H9 (cell line): ENCODE measurements at regions not wholly inside any gene's neighbourhood (a gene's known extent, or its start where the extent isn't known, plus 50 kb on each side); places are given as distances from the start of the nearest gene placed in this dataset.

Source experiments
- DNase-seq: peaks from one replicate; pipeline ENCODE4 v3.0.0-alpha.2; 2017
- H2AFZ ChIP-seq: one replicate; pipeline ENCODE4 v1.6.1; 2013; ENCODE audit warnings: mild to moderate bottlenecking, low read length, control low read depth, moderate library complexity
- H2AK5ac ChIP-seq: 2 replicates; pipeline ENCODE4 v1.6.1; 2013; ENCODE audit warnings: low read length, control low read depth, mixed read lengths; ENCODE audit not compliant: insufficient read length
- H2BK120ac ChIP-seq: one replicate; pipeline ENCODE4 v1.6.1; 2013; ENCODE audit warnings: low read depth, mild to moderate bottlenecking, low read length, control low read depth, inconsistent platforms; ENCODE audit not compliant: poor library complexity, severe bottlenecking
- H2BK12ac ChIP-seq: 2 replicates; pipeline ENCODE4 v1.6.1; 2013; ENCODE audit warnings: low read length, control low read depth, mixed read lengths, low read depth; ENCODE audit not compliant: insufficient read length
- H2BK15ac ChIP-seq: 2 replicates; pipeline ENCODE4 v1.6.1; 2013; ENCODE audit warnings: low read depth, low read length, control low read depth
- H2BK20ac ChIP-seq: one replicate; pipeline ENCODE4 v1.6.1; 2013; ENCODE audit warnings: low read depth, mild to moderate bottlenecking, low read length, control low read depth, inconsistent platforms; ENCODE audit not compliant: poor library complexity, severe bottlenecking
- H2BK5ac ChIP-seq: 2 replicates; pipeline ENCODE4 v1.6.1; 2013; ENCODE audit warnings: low read length, control low read depth, mixed read lengths; ENCODE audit not compliant: insufficient read length
- H3K14ac ChIP-seq: 2 replicates; pipeline ENCODE4 v1.6.1; 2013; ENCODE audit warnings: low read length, control low read depth; ENCODE audit not compliant: insufficient read depth
- H3K18ac ChIP-seq: 2 replicates; pipeline ENCODE4 v1.6.1; 2013; ENCODE audit warnings: low read depth, mild to moderate bottlenecking, mixed read lengths, low read length, control low read depth; ENCODE audit not compliant: insufficient read length
- H3K23ac ChIP-seq: 2 replicates; pipeline ENCODE4 v1.6.1; 2013; ENCODE audit warnings: low read length, control low read depth, mixed read lengths, low read depth; ENCODE audit not compliant: insufficient read length
- H3K23me2 ChIP-seq: 2 replicates; pipeline ENCODE4 v1.6.1; 2013; ENCODE audit warnings: low read depth, mild to moderate bottlenecking, mixed read lengths, low read length, control low read depth; ENCODE audit not compliant: insufficient read length, poor library complexity, severe bottlenecking
- H3K27ac ChIP-seq: 2 replicates; pipeline ENCODE4 v1.5.1; 2013; ENCODE audit warnings: low read length, control low read depth, mixed read lengths, low read depth; ENCODE audit not compliant: insufficient read length
- H3K27me3 ChIP-seq: 2 replicates; pipeline ENCODE4 v1.6.1; 2013; ENCODE audit warnings: low read length, control low read depth, inconsistent platforms; ENCODE audit not compliant: insufficient read depth
- H3K4ac ChIP-seq: 2 replicates; pipeline ENCODE4 v1.6.1; 2013; ENCODE audit warnings: low read depth, mild to moderate bottlenecking, control low read depth, inconsistent platforms, low read length, moderate library complexity
- H3K4me1 ChIP-seq: 2 replicates; pipeline ENCODE4 v1.6.1; 2013; ENCODE audit warnings: low read length, control low read depth, inconsistent platforms; ENCODE audit not compliant: insufficient read depth
- H3K4me2 ChIP-seq: 2 replicates; pipeline ENCODE4 v1.6.1; 2013; ENCODE audit warnings: low read length, control low read depth, mixed read lengths; ENCODE audit not compliant: insufficient read length, insufficient read depth
- H3K56ac ChIP-seq: 2 replicates; pipeline ENCODE4 v1.6.1; 2013; ENCODE audit warnings: low read depth, mild to moderate bottlenecking, mixed read lengths, low read length, control low read depth; ENCODE audit not compliant: insufficient read length
- H3K79me1 ChIP-seq: 2 replicates; pipeline ENCODE4 v1.6.1; 2013; ENCODE audit warnings: low read depth, mild to moderate bottlenecking, moderate library complexity, low read length, control low read depth, inconsistent platforms; ENCODE audit not compliant: insufficient read depth, poor library complexity, severe bottlenecking
- H3K79me2 ChIP-seq: 2 replicates; pipeline ENCODE4 v1.6.1; 2013; ENCODE audit warnings: low read length, control low read depth, inconsistent platforms; ENCODE audit not compliant: insufficient read depth
- H3K9ac ChIP-seq: 2 replicates; pipeline ENCODE4 v1.6.1; 2013; ENCODE audit warnings: low read length, control low read depth, mixed read lengths; ENCODE audit not compliant: insufficient read length; ENCODE audit errors: extremely low read depth
- H3K9me3 ChIP-seq: one replicate; pipeline ENCODE4 v1.6.1; 2013; ENCODE audit warnings: low read depth, low read length, inconsistent platforms; ENCODE audit not compliant: control insufficient read depth
- H3T11ph ChIP-seq: one replicate; pipeline ENCODE4 v1.6.1; 2013; ENCODE audit warnings: mild to moderate bottlenecking, low read length, control low read depth, inconsistent platforms
- H4K20me1 ChIP-seq: one replicate; pipeline ENCODE4 v1.6.1; 2013; ENCODE audit not compliant: control insufficient read depth, insufficient read length, insufficient read depth
- H4K5ac ChIP-seq: 2 replicates; pipeline ENCODE4 v1.6.1; 2013; ENCODE audit warnings: low read depth, mild to moderate bottlenecking, mixed read lengths, low read length, control low read depth; ENCODE audit not compliant: insufficient read length
- H4K8ac ChIP-seq: replicated peaks from 2 replicates; pipeline ENCODE4 v1.6.1; 2013; ENCODE audit warnings: low read length, control low read depth, mixed read lengths, low read depth; ENCODE audit not compliant: insufficient read length
- H4K91ac ChIP-seq: 2 replicates; pipeline ENCODE4 v1.6.1; 2013; ENCODE audit warnings: low read depth, mild to moderate bottlenecking, moderate library complexity, mixed read lengths, low read length, control low read depth; ENCODE audit not compliant: insufficient read length
- H3K27ac Mint-ChIP-seq, 3 experiments: 2 replicates in 2 of 3; 3 replicates in 1 of 3; pipeline ENCODE4 v1.8.0; 2020 to 2021; ENCODE audit warnings: mixed read lengths in 3 of 3, mild to moderate bottlenecking in 1 of 3, moderate library complexity in 1 of 3
- H3K27me3 Mint-ChIP-seq: 2 replicates; pipeline ENCODE4 v1.8.0; 2021; ENCODE audit warnings: low read depth, mild to moderate bottlenecking, moderate library complexity, mixed read lengths
- H3K36me3 Mint-ChIP-seq, 3 experiments: 2 replicates in 2 of 3; 3 replicates in 1 of 3; pipeline ENCODE4 v1.8.0; 2020 to 2021; ENCODE audit warnings: low read depth in 3 of 3, mixed read lengths in 3 of 3; ENCODE audit not compliant: insufficient read depth in 1 of 3
- H3K4me1 Mint-ChIP-seq, 2 experiments: 2 replicates each; pipeline ENCODE4 v1.8.0; 2020; ENCODE audit warnings: mixed read lengths in 2 of 2
- H3K4me3 Mint-ChIP-seq, 2 experiments: 2 replicates in 1 of 2; 3 replicates in 1 of 2; pipeline ENCODE4 v1.8.0; 2020 to 2021; ENCODE audit warnings: mild to moderate bottlenecking in 2 of 2, mixed read lengths in 2 of 2, moderate library complexity in 1 of 2
- H3K9me3 Mint-ChIP-seq, 2 experiments: 2 replicates in 1 of 2; 3 replicates in 1 of 2; pipeline ENCODE4 v1.8.0; 2020; ENCODE audit warnings: mild to moderate bottlenecking in 2 of 2, mixed read lengths in 2 of 2, moderate library complexity in 1 of 2
- CTCF ChIP-seq: fragments of 200-600 bp; sonication (generic); conservative IDR thresholded peaks from 3 replicates; pipeline ENCODE4 v1.8.0; 2021; ENCODE audit warnings: antibody characterized with exemption, mild to moderate bottlenecking
- WGBS: extraction: QIAGEN DNeasy Blood & Tissue Kit; methylation state at CpG from one replicate; pipeline ENCODE4 v1.1.7; 2013; ENCODE audit warnings: missing lambda C conversion rate, low lambda C conversion rate, mixed read lengths; ENCODE audit not compliant: insufficient read length; ENCODE audit errors: extremely low coverage; 5-methylcytosine and 5-hydroxymethylcytosine counted together

GRCh38 chr3:159861369-159861987 is 127.2 kb upstream of the IL12A start:
- H3K56ac ChIP-seq: no peak overlapping the region
- no peak overlapping the region for H3K4me2 ChIP-seq
- no peak overlapping the region for H4K91ac ChIP-seq
- no peak overlapping the region for H2BK20ac ChIP-seq
- peaks cover 5% of the 10 kb centered on the region; the same call in 1 of the 2 replicates for H3K4me1 ChIP-seq
- no peaks in the 10 kb centered on the region for H3K9me3 ChIP-seq
- H2BK5ac ChIP-seq: no peak overlapping the region
- Mint-ChIP-seq H3K27me3 (no peaks in the 10 kb centered on the region), H3K36me3 (peaks cover 0 to 2% (median 0%) of the 10 kb centered on the region in 3 experiments; a peak in 1 of 7 replicates), H3K9me3 (no peaks in the 10 kb centered on the region), H3K4me1 (peaks cover 18 to 27% of the 10 kb centered on the region in 2 experiments), H3K27ac (peak overlapping the region; percentile 32 to 73 (median 52); a peak in 3 of 7 replicates), H3K4me3 (no peak overlapping the region; a peak in 1 of 5 replicates)
- peak overlapping the region; percentile 42; the same call in 1 of the 2 replicates for H3K14ac ChIP-seq
- TF ChIP-seq CTCF: no peak
- H3K4ac ChIP-seq: no peak overlapping the region
- H3K23ac ChIP-seq: no peak overlapping the region
- no peaks in the 10 kb centered on the region for H3K79me1 ChIP-seq
- no peak overlapping the region for H4K8ac ChIP-seq
- no peak overlapping the region for H4K5ac ChIP-seq
- DNase-seq: no peak
- no peak overlapping the region for H3K27ac ChIP-seq
- H2BK120ac ChIP-seq: no peak overlapping the region
- no peaks in the 10 kb centered on the region for H3K79me2 ChIP-seq
- no peak overlapping the region for H3K18ac ChIP-seq
- H3K27me3 ChIP-seq: no peaks in the 10 kb centered on the region
- H3K23me2 ChIP-seq: no peaks in the 10 kb centered on the region
- no peaks in the 10 kb centered on the region for H4K20me1 ChIP-seq
- no peak overlapping the region for H2BK15ac ChIP-seq
- no peak overlapping the region for H3K9ac ChIP-seq
- no peak overlapping the region for H2AK5ac ChIP-seq
- H2BK12ac ChIP-seq: no peak overlapping the region
- no peak overlapping the region for H3T11ph ChIP-seq
- WGBS: no CpG with 5 or more reads among the region's 4 CpGs
- H2AFZ ChIP-seq: no peak overlapping the region
